ENCODE measurements at regions not wholly inside any gene's neighbourhood (a gene's known extent, or its start where the extent isn't known, plus 50 kb on each side); places are given as distances from the start of the nearest gene placed in this dataset.

DNA sequence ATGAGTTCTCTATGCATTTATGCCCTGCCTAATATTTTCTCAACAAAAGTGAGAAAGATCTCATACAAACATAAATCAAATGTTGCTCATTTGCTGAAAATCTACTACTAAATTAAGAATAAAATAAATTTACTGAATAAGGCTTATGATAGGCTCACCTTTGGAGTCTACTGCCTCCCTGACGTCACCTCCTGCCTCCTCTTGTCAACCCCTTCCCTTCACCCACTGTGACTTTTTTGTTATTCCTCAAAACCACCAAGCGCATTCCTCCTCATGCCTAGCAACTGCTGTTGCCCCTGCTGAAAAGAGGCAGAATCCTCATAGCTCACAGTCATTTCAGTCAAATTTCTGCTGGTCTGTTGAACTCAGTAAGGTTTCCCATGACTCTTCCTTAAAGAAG lies 2422.2 kb downstream of the TP53TG3F start:
- no peak overlapping the region for H2BK12ac ChIP-seq (ENCODE audit: insufficient read length, low read depth, low read length)
- H3K56ac ChIP-seq (ENCODE audit: insufficient read length, low read depth, low read length) = no peak overlapping the region
- H3K14ac ChIP-seq (ENCODE audit: insufficient read depth, low read length) = no peak overlapping the region
- DNase-seq = no peak
- no peak overlapping the region for H2BK120ac ChIP-seq (ENCODE audit: low read depth, low read length, poor library complexity, severe bottlenecking)
- no peak overlapping the region for H3K4ac ChIP-seq (ENCODE audit: low read depth, low read length)
- no peak overlapping the region for H4K91ac ChIP-seq (ENCODE audit: insufficient read length, low read depth, low read length)
- no peak for TF ChIP-seq CTCF (conservative IDR thresholded peaks at IDR 0.05)
- no peak overlapping the region for H2BK15ac ChIP-seq (ENCODE audit: low read depth, low read length)
- no peak overlapping the region for H3T11ph ChIP-seq (ENCODE audit: low read length)
- WGBS (ENCODE audit: extremely low coverage, insufficient read length, low lambda C conversion rate) = no CpG with 5 or more reads among the region's 2 CpGs
- no peak overlapping the region for H3K27ac Mint-ChIP-seq
- no peak overlapping the region for H2BK20ac ChIP-seq (ENCODE audit: low read depth, low read length, poor library complexity, severe bottlenecking)
- H3K9me3 ChIP-seq (ENCODE audit: control insufficient read depth, low read depth, low read length) = peaks cover 62% of the 10 kb centered on the region
- no peaks in the 10 kb centered on the region for H3K23me2 ChIP-seq (ENCODE audit: insufficient read length, low read depth, low read length, poor library complexity, severe bottlenecking)
- H3K9ac ChIP-seq (ENCODE audit: extremely low read depth, insufficient read length, low read length) = no peak overlapping the region
- H3K4me3 Mint-ChIP-seq = no peak overlapping the region
- no peak overlapping the region for H2BK5ac ChIP-seq (ENCODE audit: insufficient read length, low read length)
- H3K18ac ChIP-seq (ENCODE audit: insufficient read length, low read depth, low read length) = no peak overlapping the region
- no peaks in the 10 kb centered on the region for H3K27me3 ChIP-seq (ENCODE audit: insufficient read depth, low read length)
- H3K36me3 Mint-ChIP-seq (ENCODE audit: insufficient read depth in 1 of 3, low read depth in 3 of 3) = peaks cover 6 to 19% (median 18%) of the 10 kb centered on the region in 3 experiments; a peak in 5 of 7 replicates
- H4K5ac ChIP-seq (ENCODE audit: insufficient read length, low read depth, low read length) = no peak overlapping the region
- no peak overlapping the region for H2AK5ac ChIP-seq (ENCODE audit: insufficient read length, low read length)
- H3K4me1 ChIP-seq (ENCODE audit: insufficient read depth, low read length) = no peaks in the 10 kb centered on the region
- H4K20me1 ChIP-seq (ENCODE audit: control insufficient read depth, insufficient read depth, insufficient read length) = no peaks in the 10 kb centered on the region
- H4K8ac ChIP-seq (replicated peaks; ENCODE audit: insufficient read length, low read depth, low read length) = no peak overlapping the region
- no peaks in the 10 kb centered on the region for H3K4me1 Mint-ChIP-seq
- no peak overlapping the region for H3K4me2 ChIP-seq (ENCODE audit: insufficient read depth, insufficient read length, low read length)
- H3K79me2 ChIP-seq (ENCODE audit: insufficient read depth, low read length) = no peaks in the 10 kb centered on the region
- no peaks in the 10 kb centered on the region for H3K79me1 ChIP-seq (ENCODE audit: insufficient read depth, low read depth, low read length, poor library complexity, severe bottlenecking)
- no peak overlapping the region for H2AFZ ChIP-seq (ENCODE audit: low read length)
- no peak overlapping the region for H3K23ac ChIP-seq (ENCODE audit: insufficient read length, low read depth, low read length)
- H3K9me3 Mint-ChIP-seq = peaks cover 95 to 97% of the 10 kb centered on the region in 2 experiments
- H3K27me3 Mint-ChIP-seq (ENCODE audit: low read depth) = no peaks in the 10 kb centered on the region
- no peak overlapping the region for H3K27ac ChIP-seq (ENCODE audit: insufficient read length, low read depth, low read length)

All from H9 (cell line).